Medulla oblongata (tissue), 1 donor: ENCODE measurements at regions not wholly inside any gene's neighbourhood (a gene's known extent, or its start where the extent isn't known, plus 50 kb on each side); places are given as distances from the start of the nearest gene placed in this dataset.
"Not testable (repeated sequence)": the region's sequence is repeated elsewhere in the genome, so short reads cannot be mapped to it uniquely, and the experiment has no call there.

Source experiments
- DNase-seq: peaks from one replicate; pipeline ENCODE4 v3.0.0-alpha.2; 2015; ENCODE audit errors: extremely low spot score

DNA sequence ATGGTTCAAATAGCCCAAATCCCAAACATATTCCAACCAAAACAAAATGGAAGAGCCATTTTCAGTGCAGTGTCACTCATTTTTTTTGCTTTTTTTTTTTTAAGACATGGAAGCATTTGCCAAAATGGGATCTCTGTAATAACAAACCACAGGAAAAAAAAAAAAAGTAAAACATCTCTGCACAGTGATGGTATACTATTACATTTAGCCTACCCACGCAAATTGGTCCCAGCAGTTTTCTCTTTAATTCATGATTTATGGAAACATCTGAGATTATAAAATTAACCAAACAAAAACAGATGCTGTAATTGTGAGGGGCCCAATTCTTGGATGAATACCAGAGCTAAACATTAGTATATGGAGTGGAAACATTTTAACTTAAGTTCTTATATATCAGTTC lies 566.6 kb downstream of the ZNF608 start:
- DNase-seq = no peak

DNA sequence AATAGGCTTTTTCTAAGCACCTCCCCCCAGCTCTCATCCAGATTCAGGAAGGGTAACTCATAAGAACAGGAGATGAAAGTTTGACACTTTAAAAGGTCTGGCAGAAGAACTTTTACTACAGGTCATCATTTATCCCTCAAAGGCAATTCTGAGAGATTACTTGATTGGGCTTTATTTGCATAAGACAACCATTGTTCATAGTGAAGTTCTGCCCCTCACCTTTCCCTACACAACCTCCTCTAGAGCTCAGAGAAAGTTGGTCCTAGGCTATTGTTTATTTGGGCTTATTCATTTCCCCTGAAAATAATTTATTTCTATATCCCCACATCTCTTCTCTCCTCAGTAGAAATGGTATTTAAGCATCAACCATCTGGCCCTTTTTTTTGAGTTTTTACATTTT lies 568.4 kb downstream of the ZNF608 start:
- no peak for DNase-seq

DNA sequence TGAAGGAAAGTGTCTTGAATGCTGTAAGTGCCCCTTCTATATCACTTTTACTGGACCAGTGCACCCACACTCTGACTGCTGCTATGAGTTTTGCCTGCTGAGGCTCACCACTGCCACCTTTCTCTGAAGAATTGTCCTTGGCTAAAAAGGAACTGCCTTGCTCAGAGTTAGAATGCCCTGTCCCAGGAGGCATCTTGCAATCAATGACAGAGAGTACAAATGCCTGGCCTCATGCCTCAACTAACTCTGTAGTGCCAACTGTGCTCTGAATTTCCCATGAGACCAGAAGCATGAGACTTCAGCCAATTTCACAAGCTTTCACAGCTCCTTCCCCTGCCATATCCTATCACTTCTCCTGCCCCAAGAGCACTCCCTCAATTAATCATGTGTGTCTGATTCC lies 569.7 kb downstream of the ZNF608 start:
- DNase-seq = peak; percentile 39

DNA sequence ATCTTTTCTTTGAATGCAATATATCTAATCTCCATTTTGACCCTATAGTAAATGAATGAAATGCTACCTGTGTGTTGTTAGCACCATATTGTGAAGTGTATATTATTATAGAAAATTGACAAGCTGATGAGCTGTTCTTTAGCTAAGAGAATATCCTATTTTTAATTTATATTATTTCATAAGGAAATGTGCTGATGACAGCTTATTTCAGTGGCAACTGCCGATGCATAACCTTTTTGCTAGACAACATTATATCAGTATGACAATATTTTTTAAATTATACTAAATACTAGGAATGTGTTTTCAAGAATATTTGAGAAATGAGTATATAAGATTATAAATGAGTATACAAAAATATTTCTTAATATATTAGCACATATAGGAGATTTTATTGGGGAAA lies 573.1 kb downstream of the ZNF608 start:
- DNase-seq = no peak

DNA sequence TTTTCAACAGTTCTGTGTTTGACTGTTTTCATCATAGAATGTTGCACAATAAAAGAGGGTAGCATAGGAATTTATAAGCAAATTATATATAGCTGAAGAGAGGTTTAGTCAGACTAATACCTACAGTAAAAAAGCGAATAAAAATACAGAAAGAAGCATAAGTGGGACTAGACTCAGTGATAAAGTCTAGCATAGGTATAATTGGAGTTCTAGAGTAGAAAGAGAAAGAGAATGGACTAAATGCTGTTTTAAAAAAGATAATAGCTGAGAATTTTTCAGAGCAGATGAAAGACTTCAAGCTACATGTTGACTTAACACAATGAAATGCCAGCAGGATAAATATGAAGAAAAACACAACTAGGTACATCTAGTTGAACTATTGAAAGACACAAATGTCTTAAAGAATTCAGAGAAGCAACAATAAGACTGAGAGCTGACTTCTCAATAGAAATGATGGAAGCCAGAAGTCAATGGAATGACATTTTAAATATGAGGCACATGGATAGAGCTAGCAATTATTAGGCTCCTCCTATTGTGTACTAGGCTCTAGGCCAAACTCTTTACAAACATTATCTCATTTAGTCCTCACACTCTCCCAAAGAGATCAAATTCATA lies 573.9 kb downstream of the ZNF608 start:
- no peak for DNase-seq

DNA sequence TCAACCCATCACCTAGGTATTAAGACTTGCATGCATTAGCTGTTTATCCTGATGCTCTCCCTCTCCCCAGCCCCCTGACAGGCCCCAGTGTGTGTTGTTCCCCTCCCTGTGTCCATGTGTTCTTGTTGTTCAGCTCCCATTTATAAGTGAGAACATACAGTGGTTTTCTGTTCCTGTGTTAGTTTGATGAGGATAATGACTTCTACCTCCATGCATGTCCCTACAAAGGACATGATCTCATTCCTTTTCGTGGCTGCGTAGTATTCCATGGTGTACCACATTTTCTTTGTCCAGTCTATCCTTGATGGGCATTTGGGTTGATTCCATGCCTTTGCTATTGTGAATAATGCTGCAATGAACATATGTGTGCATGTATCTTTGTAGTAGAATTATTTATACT lies 578.3 kb downstream of the ZNF608 start:
- DNase-seq = not testable (repeated sequence)

DNA sequence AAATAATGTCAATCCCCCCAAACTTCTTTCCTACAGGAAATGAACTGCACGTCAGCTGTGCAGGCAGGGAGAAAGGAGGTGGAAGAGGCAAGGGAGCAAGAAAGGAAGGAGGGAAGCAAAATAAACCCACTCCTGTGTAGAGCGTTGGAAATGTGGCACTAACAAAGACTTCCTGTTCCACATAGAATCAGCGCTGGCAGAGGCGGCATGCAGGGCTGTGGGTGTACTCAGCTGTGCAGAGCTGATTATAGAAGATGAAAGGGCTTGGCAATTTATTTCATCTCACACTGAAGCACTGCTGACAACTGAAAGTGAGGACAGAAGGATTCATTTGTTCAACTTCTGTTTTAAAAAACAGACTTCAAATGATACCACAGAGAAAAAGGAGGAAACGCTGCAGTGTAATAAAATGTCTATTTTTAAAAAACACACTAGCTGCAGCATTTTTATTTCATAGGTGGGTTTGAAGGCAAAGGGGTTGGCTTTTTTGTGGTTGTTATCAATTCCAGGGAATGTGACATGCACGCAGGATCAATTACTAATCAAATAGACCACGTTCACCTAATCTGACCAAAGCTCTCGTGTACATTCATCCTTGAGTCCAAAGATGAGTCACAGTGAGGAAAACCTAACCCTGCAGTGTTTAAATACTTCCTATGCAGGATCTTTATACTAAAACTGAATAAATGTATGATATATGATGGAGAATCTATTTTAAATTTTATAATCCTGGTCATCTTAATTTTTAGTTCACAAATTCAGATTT lies 583.5 kb downstream of the ZNF608 start:
- DNase-seq = peak; percentile 86

DNA sequence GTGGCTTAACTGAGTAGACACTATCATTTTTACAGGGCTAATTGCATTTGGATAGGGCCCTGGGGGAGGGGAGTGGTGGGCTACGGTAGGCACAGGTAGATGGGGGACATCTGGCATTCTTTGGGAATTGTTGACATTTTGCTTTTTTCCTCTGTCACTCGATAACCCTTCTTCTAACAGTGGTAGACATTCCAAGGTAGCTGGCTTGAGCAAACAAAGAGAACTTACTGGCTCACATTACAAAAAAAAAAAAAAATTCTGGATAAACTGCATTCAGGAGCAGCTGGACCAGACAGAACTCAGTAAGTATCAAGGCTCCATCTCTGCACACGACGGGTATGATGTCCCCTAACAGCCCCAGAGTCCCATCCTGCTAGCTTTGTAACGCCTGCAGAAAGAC lies 585.2 kb downstream of the ZNF608 start:
- no peak for DNase-seq

DNA sequence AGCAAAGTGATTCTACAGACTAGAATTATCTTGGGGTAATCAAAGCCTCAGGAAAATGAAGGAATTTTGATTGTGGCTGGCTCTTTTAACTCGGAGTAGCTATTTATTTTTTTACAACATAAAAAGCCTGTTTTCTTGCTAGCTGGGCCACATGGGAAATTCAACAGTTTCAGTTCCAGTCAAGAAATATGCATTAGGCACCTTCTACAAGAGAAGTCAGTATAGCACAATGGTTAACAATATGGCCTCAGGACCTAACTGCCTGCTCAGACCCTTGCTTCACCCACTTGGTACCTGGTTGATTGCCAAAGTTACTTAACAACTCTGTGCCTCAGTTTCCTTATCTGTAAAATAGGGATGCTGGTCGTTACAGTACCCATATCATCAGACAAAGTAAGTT lies 586.2 kb downstream of the ZNF608 start:
- DNase-seq = no peak

DNA sequence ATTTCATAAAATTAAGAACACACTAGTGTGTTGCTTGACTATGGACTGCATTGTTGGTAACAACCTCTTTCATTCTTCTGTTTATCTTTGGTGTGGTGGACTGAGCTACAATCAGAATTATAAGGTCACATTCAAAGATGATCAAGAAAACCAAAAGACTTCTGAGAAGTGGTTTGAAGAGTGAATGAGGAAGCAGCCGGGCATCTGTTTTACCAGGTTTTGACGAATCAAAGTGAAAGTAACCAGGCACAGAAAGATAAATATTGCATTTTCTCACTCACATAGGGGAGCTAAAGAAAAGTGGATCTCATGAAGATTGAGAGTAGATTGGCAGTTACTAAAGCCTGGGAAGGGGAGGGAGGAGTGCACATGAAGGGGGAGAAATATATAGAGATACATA lies 589.1 kb downstream of the ZNF608 start:
- peak; percentile 50 for DNase-seq

DNA sequence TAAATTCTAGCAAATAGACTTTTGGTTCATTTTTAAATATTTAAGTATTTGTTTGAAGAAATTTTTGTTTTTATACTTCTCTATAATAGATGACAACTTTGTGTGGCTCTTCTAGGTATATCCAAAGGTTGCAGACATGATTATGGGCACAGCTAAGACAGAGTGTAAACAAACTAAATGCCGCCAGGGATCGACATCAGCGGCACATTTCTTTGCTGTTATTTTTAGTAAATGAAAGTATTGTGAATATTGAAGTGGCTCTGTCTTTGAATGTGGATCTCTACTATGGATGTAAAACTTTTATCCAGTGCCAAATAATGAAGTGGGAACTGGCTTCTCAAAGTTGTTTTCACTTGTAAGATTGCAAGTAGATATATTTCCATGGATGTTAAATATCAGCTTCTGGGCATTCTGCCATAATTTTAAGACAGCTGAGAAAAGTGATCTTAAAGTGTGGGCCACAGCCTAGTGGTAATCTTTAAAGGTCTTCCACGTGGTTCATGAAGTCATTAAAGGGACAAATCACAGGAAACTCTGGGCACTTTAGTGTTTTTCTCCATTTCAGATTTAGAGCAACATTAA lies 589.9 kb downstream of the ZNF608 start:
- no peak for DNase-seq

DNA sequence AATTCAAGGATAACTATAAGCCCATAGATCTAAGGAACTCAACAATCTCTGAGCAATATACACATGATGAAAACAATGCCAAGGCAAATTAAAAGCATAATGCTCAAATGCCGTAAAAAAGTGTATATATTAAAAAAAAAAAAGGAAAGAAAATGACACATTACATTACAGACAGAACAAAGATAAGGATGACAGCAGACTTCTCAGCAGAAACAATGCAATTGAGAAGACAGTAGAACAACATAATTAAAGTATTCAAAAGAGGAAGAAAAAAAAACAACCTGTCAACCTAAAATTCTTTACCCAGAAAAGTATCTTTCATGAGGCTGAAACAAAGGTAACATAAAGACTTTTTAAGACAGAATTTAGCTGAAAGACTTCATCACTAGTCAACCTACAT lies 591.7 kb downstream of the ZNF608 start:
- no peak for DNase-seq

DNA sequence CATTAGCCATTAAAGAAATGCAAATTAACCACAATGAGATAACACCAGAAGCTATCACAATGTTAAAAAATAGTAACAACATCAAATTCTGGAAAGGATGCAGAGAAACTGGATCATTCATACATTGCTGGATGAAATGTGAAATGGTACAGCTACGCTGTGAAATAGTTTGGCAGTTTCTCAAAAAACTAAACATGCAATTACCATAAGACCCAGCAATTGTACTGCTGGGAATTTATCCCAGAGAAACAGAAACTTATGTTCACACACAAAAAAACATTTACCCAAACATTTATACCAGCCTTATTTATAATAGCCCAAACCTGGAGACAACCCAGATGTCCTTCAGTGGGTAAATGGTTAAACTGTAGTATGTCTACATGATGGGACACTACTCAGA lies 592.9 kb downstream of the ZNF608 start:
- DNase-seq = no peak

DNA sequence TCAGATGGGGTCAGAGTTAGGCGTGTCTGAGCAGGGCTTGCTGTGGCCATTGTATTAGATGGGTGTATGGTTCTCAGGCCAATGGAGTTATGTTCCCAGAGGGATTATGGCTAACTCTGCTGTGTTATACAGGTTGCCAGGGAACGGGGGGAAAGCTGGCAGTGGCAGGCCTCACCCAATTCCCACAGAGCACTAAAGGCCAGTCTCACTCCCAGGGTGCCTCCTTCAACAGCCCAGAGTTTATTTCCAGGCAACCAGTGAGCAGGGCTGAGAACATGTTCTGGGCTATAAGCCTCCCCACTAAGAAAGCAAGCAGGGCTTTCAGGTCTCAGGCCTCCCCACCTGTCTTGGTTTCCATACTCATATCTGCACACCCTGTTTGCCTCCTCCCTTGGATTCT lies 597.9 kb downstream of the ZNF608 start:
- no peak for DNase-seq

DNA sequence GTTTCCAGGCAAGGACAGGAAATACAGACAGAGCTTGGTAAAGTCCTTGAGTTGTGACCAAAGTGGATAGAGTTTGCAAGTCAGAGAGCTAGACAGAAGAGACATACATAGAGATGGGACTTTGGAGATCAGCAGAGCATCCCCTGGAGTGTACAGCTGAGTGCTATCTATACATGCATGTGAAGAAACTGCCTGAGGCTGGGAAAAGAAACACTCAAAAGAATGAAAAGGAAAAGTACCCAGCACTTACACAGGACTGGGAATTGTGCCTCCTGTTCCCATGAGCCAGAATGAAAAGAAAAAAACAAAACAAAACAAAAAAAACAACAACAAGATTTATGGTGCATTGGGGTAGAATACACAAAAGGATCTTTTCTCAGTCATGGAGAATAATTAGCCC lies 606.4 kb downstream of the ZNF608 start:
- peak; percentile 58 for DNase-seq

DNA sequence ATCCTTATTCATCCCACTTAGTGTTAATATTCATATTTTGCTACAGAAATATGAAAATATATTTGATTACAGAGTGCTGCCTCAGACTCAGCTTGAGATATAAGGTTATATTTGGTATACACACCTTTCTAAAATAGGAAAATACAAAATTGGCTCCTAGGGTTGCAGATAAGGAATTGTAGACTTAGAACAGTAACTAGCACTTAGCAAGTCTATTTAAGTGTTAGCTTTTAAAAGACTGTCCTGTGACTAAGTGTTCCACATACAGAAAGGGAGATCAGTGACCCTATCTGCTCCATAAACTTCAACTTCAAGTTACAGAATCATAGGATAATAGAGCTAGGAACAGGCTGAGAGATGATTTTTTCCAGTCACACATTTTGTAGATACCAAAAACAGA lies 607.0 kb downstream of the ZNF608 start:
- no peak for DNase-seq

DNA sequence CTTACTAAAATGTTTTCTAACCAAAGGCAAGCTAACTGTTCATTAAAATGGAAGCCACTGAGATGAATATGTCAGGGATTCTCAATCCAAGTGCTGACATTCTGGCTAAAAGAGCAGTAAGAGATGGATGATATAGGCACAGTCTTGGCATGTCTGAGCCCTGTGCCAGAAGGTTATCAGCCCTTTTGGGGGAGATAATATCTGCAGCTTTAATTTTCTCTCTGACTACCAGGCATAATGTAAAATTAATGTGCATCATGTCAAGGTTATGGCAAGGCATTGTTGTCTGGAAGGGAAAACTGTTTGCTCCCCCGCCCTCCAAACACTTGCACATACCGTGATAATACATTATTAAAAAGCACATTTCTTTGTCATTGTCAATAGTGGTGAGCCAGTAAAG lies 609.8 kb downstream of the ZNF608 start:
- DNase-seq = no peak

DNA sequence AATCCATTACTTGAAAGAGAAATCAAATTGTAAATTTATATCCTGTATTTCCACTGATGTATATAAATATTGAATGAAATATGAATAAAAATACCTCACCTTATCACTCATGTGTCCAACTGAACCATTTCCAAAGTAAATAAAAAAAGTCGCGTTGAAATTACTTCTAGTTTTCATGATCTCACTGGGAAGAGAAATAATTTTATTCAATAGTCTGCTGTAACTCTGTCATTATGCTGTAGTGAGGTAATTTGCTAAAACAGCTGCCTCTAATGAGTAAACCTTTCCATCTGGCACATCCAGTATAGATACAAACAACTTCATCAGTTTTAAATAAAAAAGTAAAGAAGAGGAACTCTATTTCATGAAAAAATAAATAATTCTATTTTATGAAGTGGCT lies 611.5 kb downstream of the ZNF608 start:
- no peak for DNase-seq

DNA sequence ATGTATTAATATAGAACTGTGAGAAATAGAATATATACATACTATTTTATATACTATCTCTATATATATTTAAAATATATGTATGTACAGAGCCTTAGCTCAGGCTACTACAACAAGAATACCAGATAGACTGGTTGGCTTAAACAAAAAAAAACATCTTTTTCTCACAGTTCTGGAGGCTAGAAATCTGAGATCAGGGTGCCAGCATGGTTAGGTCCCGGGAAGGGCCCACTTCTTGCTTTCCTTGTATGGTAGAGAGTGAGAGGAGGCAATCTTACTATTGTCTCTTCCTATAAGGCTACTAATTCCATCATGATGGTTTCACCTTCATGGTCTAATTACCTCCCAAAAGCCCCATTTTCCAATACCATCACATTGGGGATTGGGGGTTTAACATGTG lies 613.0 kb downstream of the ZNF608 start:
- DNase-seq = no peak

DNA sequence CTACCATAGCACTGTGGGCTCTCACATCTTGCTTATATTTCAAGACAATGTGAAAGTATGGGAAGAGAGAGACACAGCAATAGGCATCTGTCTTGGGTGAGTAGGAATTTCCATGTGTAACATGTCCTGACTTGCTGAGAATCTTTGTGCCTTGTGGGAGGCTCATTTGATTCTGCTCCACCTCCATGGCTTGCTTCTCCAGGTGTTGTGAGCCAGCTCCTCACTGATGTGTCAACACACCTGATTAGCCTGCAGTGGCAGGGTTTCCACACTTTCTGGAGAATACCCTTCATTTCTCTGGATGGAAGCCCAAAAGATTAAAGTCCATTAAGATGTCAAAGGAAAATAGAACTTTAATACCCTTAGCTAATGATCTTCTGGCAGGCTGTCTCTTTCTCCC lies 613.6 kb downstream of the ZNF608 start:
- no peak for DNase-seq

DNA sequence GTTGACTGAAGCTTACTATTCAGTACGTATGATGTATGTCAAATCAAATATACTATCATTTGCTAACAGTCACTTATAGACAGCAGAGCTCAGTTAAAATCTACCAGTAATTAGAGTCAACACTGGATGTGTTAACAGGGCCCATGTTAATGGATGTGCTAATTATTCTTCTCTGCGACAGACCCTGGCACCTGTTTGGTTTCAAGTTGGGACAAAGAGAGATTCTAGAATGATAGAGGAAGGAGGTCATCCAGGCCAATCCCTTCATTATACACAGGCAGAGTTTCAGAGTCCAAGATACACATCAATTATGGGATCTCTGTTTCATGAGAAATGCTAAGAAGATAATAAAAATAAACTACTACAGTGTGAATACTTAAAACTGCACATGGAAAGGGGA lies 615.0 kb downstream of the ZNF608 start:
- no peak for DNase-seq

DNA sequence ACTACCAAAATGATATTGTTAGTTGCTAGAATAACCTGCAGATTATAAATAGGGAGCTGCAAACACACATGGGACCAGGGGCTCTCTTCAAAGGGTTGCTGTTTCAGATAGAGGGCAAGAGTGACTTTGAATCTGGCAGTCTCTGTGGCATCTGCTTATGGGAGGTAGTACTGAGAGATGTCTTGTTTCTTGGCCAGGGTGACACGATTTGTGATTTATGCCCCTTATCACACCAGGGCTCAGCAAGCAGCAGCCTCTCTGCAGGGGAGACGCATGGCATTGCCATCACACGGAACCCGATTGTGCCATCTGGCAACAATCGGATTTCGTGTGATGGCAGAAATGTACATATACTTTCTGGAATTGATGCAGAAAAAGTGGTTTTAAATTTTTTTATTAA lies 615.6 kb downstream of the ZNF608 start:
- DNase-seq = no peak

DNA sequence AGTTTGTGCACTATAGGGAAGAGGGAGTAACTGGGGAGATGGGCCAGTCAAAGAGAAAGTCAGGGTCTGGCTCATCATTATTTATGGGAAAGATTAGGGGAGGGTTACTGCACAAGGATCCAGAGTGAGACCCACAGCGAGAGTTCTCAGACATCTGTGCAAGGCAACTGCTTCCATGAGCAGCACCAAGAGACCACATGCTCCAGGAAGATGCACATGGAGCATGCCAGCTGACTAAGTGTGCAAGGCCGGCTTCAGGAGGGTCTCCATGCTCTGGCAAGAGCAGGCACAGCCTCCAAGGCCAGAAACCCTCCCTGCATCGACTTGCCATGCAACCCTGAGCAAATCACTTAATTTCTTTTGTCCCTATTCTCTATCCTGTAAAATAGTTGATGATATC lies 616.9 kb downstream of the CSNK1G3 start:
- no peak for DNase-seq
